ENCODE measurements at regions not wholly inside any gene's neighbourhood (a gene's known extent, or its start where the extent isn't known, plus 50 kb on each side); places are given as distances from the start of the nearest gene placed in this dataset.
"Not testable (repeated sequence)": the region's sequence is repeated elsewhere in the genome, so short reads cannot be mapped to it uniquely, and the experiment has no call there.

GRCh38 chr13:58953638-58954037 is 1210.1 kb downstream of the DIAPH3 start:
- CTCF ChIA-PET: no interaction called here
- Mint-ChIP-seq H3K36me3 (ENCODE audit: insufficient read depth, unreplicated experiment) (no peaks in the 10 kb centered on the region), H3K9me3 (ENCODE audit: low read depth, unreplicated experiment) (no peaks in the 10 kb centered on the region), H3K4me1 (ENCODE audit: low read depth, unreplicated experiment) (no peaks in the 10 kb centered on the region), H3K4me3 (ENCODE audit: low read depth, unreplicated experiment) (no peak overlapping the region), H3K27me3 (ENCODE audit: unreplicated experiment) (no peaks in the 10 kb centered on the region), H3K27ac (ENCODE audit: unreplicated experiment) (no peak overlapping the region)
- BruUV-seq (replicated peaks): no TSS peak
- DNase-seq: no peak
- TF ChIP-seq CTCF (IDR thresholded peaks at IDR 0.05; ENCODE audit: unreplicated experiment): no peak
- intact Hi-C loops (cut with micrococcal nuclease; ENCODE audit: unreplicated experiment): no loop called here

GRCh38 chr13:58955546-58956385 is 1208.0 kb downstream of the DIAPH3 start:
- H3K27ac Mint-ChIP-seq (ENCODE audit: unreplicated experiment): no peak overlapping the region
- no peaks in the 10 kb centered on the region for H3K27me3 Mint-ChIP-seq (ENCODE audit: unreplicated experiment)
- no peaks in the 10 kb centered on the region for H3K4me1 Mint-ChIP-seq (ENCODE audit: low read depth, unreplicated experiment)
- DNase-seq: no peak
- H3K36me3 Mint-ChIP-seq (ENCODE audit: insufficient read depth, unreplicated experiment): no peaks in the 10 kb centered on the region
- H3K4me3 Mint-ChIP-seq (ENCODE audit: low read depth, unreplicated experiment): no peak overlapping the region
- no TSS peak for BruUV-seq (replicated peaks)
- intact Hi-C loops (cut with micrococcal nuclease; ENCODE audit: unreplicated experiment): no loop called here
- CTCF ChIA-PET: no interaction called here
- no peak for TF ChIP-seq CTCF (IDR thresholded peaks at IDR 0.05; ENCODE audit: unreplicated experiment)
- no peaks in the 10 kb centered on the region for H3K9me3 Mint-ChIP-seq (ENCODE audit: low read depth, unreplicated experiment)

DNA sequence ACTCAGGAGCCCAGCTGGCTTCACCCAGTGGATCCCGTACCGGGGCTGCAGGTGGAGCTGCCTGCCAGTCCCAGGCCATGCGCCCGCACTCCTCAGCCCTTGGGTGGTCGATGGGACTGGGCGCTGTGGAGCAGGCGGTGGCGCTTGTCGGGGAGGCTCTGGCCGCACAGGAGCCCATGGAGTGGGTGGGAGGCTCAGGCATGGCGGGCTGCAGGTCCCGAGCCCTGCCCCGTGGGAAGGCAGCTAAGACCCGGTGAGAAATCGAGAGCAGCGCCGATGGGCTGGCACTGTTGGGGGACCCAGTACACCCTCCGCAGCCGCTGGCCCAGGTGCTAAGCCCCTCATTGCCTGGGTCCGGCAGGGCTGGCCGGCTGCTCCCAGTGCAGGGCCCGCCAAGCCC is 1205.6 kb downstream of the DIAPH3 start:
- DNase-seq; H3K9me3 Mint-ChIP-seq (ENCODE audit: low read depth, unreplicated experiment); intact Hi-C loops (cut with micrococcal nuclease; ENCODE audit: unreplicated experiment); H3K4me1 Mint-ChIP-seq (ENCODE audit: low read depth, unreplicated experiment); CTCF ChIA-PET; BruUV-seq (replicated peaks); H3K27ac Mint-ChIP-seq (ENCODE audit: unreplicated experiment); H3K27me3 Mint-ChIP-seq (ENCODE audit: unreplicated experiment); H3K4me3 Mint-ChIP-seq (ENCODE audit: low read depth, unreplicated experiment); H3K36me3 Mint-ChIP-seq (ENCODE audit: insufficient read depth, unreplicated experiment): not testable (repeated sequence)

DNA sequence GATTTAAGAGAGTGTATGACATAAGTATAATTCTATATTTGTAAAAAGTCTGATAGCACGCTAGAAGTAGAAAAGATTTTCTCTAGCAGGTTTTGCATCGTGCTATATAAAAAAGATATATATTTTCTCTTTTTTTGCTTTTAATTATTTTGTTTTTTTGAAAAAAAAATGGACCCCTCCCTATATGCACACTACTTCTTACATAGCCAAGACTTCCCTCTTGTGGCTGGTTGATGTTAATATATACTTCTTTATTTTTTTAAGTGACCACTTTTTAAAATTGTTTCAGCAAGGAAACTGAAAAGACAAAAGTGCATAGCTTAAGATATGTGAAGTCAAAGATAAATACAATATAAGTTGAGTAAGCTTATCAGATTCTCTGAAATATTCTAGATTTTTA is 1202.8 kb downstream of the DIAPH3 start:
- intact Hi-C loops (cut with micrococcal nuclease; ENCODE audit: unreplicated experiment): no loop called here
- Mint-ChIP-seq H3K36me3 (ENCODE audit: insufficient read depth, unreplicated experiment) (no peaks in the 10 kb centered on the region), H3K4me1 (ENCODE audit: low read depth, unreplicated experiment) (no peaks in the 10 kb centered on the region), H3K4me3 (ENCODE audit: low read depth, unreplicated experiment) (no peak overlapping the region), H3K27me3 (ENCODE audit: unreplicated experiment) (no peaks in the 10 kb centered on the region), H3K9me3 (ENCODE audit: low read depth, unreplicated experiment) (no peaks in the 10 kb centered on the region), H3K27ac (ENCODE audit: unreplicated experiment) (no peak overlapping the region)
- no peak for DNase-seq
- no peak for TF ChIP-seq CTCF (IDR thresholded peaks at IDR 0.05; ENCODE audit: unreplicated experiment)
- CTCF ChIA-PET: no interaction called here
- no TSS peak for BruUV-seq (replicated peaks)

GRCh38 chr13:58963321-58963720 is 1200.4 kb downstream of the DIAPH3 start:
- TF ChIP-seq CTCF (IDR thresholded peaks at IDR 0.05; ENCODE audit: unreplicated experiment): no peak
- no peaks in the 10 kb centered on the region for H3K4me1 Mint-ChIP-seq (ENCODE audit: low read depth, unreplicated experiment)
- CTCF ChIA-PET: no interaction called here
- no peaks in the 10 kb centered on the region for H3K27me3 Mint-ChIP-seq (ENCODE audit: unreplicated experiment)
- intact Hi-C loops (cut with micrococcal nuclease; ENCODE audit: unreplicated experiment): no loop called here
- no peak for DNase-seq
- no TSS peak for BruUV-seq (replicated peaks)
- H3K27ac Mint-ChIP-seq (ENCODE audit: unreplicated experiment): no peak overlapping the region
- no peaks in the 10 kb centered on the region for H3K36me3 Mint-ChIP-seq (ENCODE audit: insufficient read depth, unreplicated experiment)
- no peak overlapping the region for H3K4me3 Mint-ChIP-seq (ENCODE audit: low read depth, unreplicated experiment)
- no peaks in the 10 kb centered on the region for H3K9me3 Mint-ChIP-seq (ENCODE audit: low read depth, unreplicated experiment)
